22Rv1 (cell line): ENCODE measurements at regions not wholly inside any gene's neighbourhood (a gene's known extent, or its start where the extent isn't known, plus 50 kb on each side); places are given as distances from the start of the nearest gene placed in this dataset.

Experiments
- CTCF ChIP-seq: fragments of 450-650 bp; IDR thresholded peaks from 2 replicates; pipeline ENCODE4 v1.5.1; 2017; ENCODE audit warnings: mild to moderate bottlenecking
- ZFX ChIP-seq: fragments of 450-650 bp; IDR thresholded peaks from 2 replicates; pipeline ENCODE4 v1.6.1; 2017; ENCODE audit warnings: antibody characterized with exemption, borderline replicate concordance

GRCh38 chr13:110978390-110978789 lies 63.5 kb upstream of the ANKRD10 start:
- TF ChIP-seq CTCF = no peak
- no peak for TF ChIP-seq ZFX
